ENCODE measurements at regions not wholly inside any gene's neighbourhood (a gene's known extent, or its start where the extent isn't known, plus 50 kb on each side); places are given as distances from the start of the nearest gene placed in this dataset.

DNA sequence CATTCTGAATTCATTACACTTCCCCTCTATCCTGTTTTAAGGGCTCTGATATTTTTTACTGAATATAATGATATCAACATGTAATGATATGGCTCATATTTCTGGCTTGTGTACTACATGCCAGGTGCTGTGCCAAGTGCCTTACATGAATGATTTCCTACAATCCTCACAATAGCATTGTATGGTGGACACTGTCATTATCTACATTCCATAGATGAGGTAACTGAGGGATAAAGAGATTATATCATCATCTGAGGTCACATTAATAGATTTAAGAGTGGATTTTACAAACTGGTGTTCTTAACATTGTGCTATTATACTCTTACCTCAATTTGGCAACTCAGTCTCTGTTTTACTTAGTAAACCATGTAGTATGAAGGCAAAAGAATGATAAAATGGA, 502.0 kb downstream of the LIG4 start:
- TF ChIP-seq, protein P1, sequence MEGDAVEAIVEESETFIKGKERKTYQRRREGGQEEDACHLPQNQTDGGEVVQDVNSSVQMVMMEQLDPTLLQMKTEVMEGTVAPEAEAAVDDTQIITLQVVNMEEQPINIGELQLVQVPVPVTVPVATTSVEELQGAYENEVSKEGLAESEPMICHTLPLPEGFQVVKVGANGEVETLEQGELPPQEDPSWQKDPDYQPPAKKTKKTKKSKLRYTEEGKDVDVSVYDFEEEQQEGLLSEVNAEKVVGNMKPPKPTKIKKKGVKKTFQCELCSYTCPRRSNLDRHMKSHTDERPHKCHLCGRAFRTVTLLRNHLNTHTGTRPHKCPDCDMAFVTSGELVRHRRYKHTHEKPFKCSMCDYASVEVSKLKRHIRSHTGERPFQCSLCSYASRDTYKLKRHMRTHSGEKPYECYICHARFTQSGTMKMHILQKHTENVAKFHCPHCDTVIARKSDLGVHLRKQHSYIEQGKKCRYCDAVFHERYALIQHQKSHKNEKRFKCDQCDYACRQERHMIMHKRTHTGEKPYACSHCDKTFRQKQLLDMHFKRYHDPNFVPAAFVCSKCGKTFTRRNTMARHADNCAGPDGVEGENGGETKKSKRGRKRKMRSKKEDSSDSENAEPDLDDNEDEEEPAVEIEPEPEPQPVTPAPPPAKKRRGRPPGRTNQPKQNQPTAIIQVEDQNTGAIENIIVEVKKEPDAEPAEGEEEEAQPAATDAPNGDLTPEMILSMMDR (IDR thresholded peaks at IDR 0.05), result no peak
- TF ChIP-seq POLR2A (IDR thresholded peaks at IDR 0.05) (no peak), POLR2AphosphoS5 (IDR thresholded peaks at IDR 0.05) (no peak), EP300 (IDR thresholded peaks at IDR 0.05) (no peak)
